Kidney (tissue), 13 donors: ENCODE measurements at regions not wholly inside any gene's neighbourhood (a gene's known extent, or its start where the extent isn't known, plus 50 kb on each side); places are given as distances from the start of the nearest gene placed in this dataset.

Experiments
- DNase-seq, 5 donors: peaks; one replicate each; pipeline ENCODE4 v3.0.0-alpha.2; 2013 to 2020
- FAIRE-seq: peaks from 2 replicates; lab custom pipeline; 2012; peaks lifted over from hg19 to GRCh38; lab: Jason Lieb, UNC
- H3K27ac ChIP-seq, 2 donors: one replicate each; pipeline ENCODE4 v1.7.0; 2013; ENCODE audit warnings: low read depth in 2 of 2, low read length in 2 of 2, inconsistent platforms in 1 of 2
- H3K27me3 ChIP-seq: one replicate; pipeline ENCODE4 v1.7.1; 2013; ENCODE audit warnings: low read length, inconsistent platforms; ENCODE audit not compliant: control insufficient read depth, insufficient read depth
- H3K36me3 ChIP-seq, 3 donors: one replicate each; pipeline versions ENCODE4 v1.7.0 to v1.7.1; 2013; ENCODE audit warnings: low read length in 3 of 3, control low read depth in 1 of 3, inconsistent platforms in 1 of 3; ENCODE audit not compliant: insufficient read depth in 3 of 3, control insufficient read depth in 2 of 3
- H3K4me1 ChIP-seq, 3 donors: one replicate each; pipeline versions ENCODE4 v1.7.0 to v1.7.1; 2013; ENCODE audit warnings: low read length in 3 of 3, inconsistent platforms in 1 of 3, low read depth in 1 of 3; ENCODE audit not compliant: control insufficient read depth in 2 of 3, insufficient read depth in 2 of 3
- H3K4me3 ChIP-seq, 3 donors: one replicate each; pipeline versions ENCODE4 v1.7.0 to v1.8.1; 2013; ENCODE audit warnings: low read length in 3 of 3, control low read depth in 1 of 3, inconsistent platforms in 1 of 3
- H3K9ac ChIP-seq, 3 donors: one replicate each; pipeline versions ENCODE4 v1.7.0 to v1.7.1; 2013; ENCODE audit warnings: low read length in 3 of 3, control low read depth in 1 of 3, inconsistent platforms in 1 of 3
- H3K9me3 ChIP-seq, 3 donors: one replicate each; pipeline versions ENCODE4 v1.7.0 to v1.7.1; 2013; ENCODE audit warnings: low read length in 3 of 3, control low read depth in 1 of 3, inconsistent platforms in 1 of 3; ENCODE audit not compliant: control insufficient read depth in 2 of 3, insufficient read depth in 1 of 3
- CTCF ChIP-seq: IDR thresholded peaks from 3 replicates; pipeline ENCODE4 v1.5.1; 2012; ENCODE audit warnings: mild to moderate bottlenecking, moderate library complexity, borderline replicate concordance; ENCODE audit not compliant: insufficient read depth; ENCODE audit errors: extremely low read depth
- intact Hi-C: fragments of 100-400 bp; cut with DNase I; formaldehyde crosslinking; loops from one replicate; pipeline ENCODE4 v1.11.1; 2022
- donor health status: control.
- donor health status: control.
- donor health status: control.
- donor health status: control.
- donor health status: control.
- donor health status: DM: yes; HTN: yes; CAD: no.
- donor health status: Normal renal cell carcinoma (clear cell type).

DNA sequence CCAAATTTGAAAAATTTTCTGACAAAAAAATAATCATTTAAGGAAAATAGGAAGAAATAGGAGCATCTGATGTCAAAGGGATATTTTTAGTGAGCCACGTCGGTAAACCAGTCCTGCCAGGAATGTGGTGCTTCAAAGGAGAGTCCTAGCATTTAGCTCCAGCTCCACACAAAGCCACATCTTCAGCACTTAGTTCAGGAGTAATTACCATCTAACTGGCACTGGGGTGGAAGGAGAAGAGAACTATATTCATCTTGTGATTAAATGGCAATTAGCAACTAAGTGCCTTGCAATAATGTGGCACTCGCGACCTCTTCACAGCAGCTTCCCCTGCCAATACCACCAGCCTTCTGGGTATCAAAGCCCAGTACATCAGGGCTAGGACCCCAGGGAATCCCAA lies 409.1 kb downstream of the SETD4 start:
- FAIRE-seq, result no peak

DNA sequence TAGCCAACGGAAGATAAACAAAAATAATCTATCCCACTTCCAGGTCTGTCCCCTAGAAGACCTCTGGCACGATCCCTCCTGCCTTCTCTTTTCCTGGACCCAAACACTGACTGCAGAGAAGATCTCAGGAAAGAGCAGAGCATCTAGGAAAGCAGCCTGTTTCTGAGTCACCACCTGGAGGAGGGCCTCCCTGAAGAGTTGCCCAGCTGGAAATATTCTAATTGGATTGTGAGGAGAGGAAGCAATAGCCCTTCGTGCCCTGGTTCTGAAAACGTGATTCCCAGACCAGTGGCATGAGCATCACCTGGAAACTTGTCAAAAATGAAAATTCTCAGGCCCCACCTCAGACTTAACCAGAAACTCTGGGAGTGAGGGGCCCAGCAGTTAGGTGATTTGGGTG lies 411.1 kb downstream of the SETD4 start:
- no peak overlapping the region for H3K4me3 ChIP-seq
- H3K9me3 ChIP-seq, result no peaks in the 10 kb centered on the region
- H3K27me3 ChIP-seq, result no peaks in the 10 kb centered on the region
- FAIRE-seq, result no peak
- intact Hi-C loops, result no loop called here
- no peaks in the 10 kb centered on the region for H3K4me1 ChIP-seq
- H3K27ac ChIP-seq, result no peak overlapping the region
- no peak for DNase-seq
- H3K36me3 ChIP-seq, result no peaks in the 10 kb centered on the region
- H3K9ac ChIP-seq, result no peak overlapping the region
- TF ChIP-seq CTCF, result no peak

More for the DNA sequence above, 409.1 kb downstream of the SETD4 start:
- intact Hi-C loops, result no loop called here
- TF ChIP-seq CTCF, result no peak
- Histone ChIP-seq H3K4me3 (no peak overlapping the region), H3K27ac (no peak overlapping the region), H3K9ac (no peak overlapping the region), H3K27me3 (no peaks in the 10 kb centered on the region), H3K4me1 (no peaks in the 10 kb centered on the region), H3K9me3 (no peaks in the 10 kb centered on the region), H3K36me3 (no peaks in the 10 kb centered on the region)
- DNase-seq, result no peak

- H3K9ac ChIP-seq, result no peak overlapping the region
- H3K36me3 ChIP-seq, result no peaks in the 10 kb centered on the region
- no peak for DNase-seq
- H3K4me1 ChIP-seq, result no peaks in the 10 kb centered on the region
- no peaks in the 10 kb centered on the region for H3K27me3 ChIP-seq
- no peak for FAIRE-seq
- no peak overlapping the region for H3K4me3 ChIP-seq
- no peak overlapping the region for H3K27ac ChIP-seq
- H3K9me3 ChIP-seq, result no peaks in the 10 kb centered on the region
- TF ChIP-seq CTCF, result no peak
- intact Hi-C loops, result no loop called here
These were observed 411.8 kb downstream of the SETD4 start for GRCh38 chr21:35648512-35648911.

DNA sequence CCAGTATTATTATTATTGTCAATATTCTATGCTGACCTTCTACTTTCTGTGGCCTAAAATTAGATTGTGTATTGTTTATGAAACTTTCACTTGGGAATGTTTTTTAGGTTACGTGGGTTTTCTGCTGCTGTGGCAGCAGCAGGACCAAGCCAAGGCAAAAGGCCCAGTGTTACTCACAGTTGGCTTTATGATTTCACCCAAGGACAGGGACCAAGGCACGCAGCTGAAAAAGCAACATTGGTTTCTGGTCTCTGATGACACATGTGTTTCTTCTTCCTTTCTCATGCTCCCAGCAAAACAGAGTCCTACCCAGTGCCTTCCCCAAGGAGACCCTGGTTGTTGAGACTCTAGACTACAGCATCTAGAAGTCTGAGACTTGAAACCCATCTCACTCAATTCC lies 413.7 kb downstream of the SETD4 start:
- Histone ChIP-seq H3K9me3 (no peaks in the 10 kb centered on the region), H3K9ac (no peak overlapping the region), H3K27ac (no peak overlapping the region), H3K36me3 (no peaks in the 10 kb centered on the region), H3K4me3 (no peak overlapping the region), H3K4me1 (no peaks in the 10 kb centered on the region), H3K27me3 (no peaks in the 10 kb centered on the region)
- FAIRE-seq (no peak), DNase-seq (no peak)
- intact Hi-C loops, result no loop called here
- no peak for TF ChIP-seq CTCF
